MCF 10A (cell line): ENCODE measurements at regions not wholly inside any gene's neighbourhood (a gene's known extent, or its start where the extent isn't known, plus 50 kb on each side); places are given as distances from the start of the nearest gene placed in this dataset.
A peak's percentile ranks its signal among the peaks of the same experiment; 100 is the strongest.

Source experiments
- BruUV-seq: library from RNA; stranded (reverse); fragments of 400-500 nt; replicated peaks from 2 replicates; lab custom pipeline; 2021; lab: Mats Ljungman, UMichigan
- CTCF ChIA-PET: fragments of 300-600 bp; sonication (Branson Sonifier 250); formaldehyde crosslinking; extraction: SDS; loops from one replicate; lab custom pipeline; 2021; ENCODE audit warnings: antibody characterized with exemption, inconsistent platforms; lab: Yijun Ruan, JAX
- POLR2A ChIA-PET: fragments of 300-600, 350-650 bp; sonication (Branson Sonifier 250); formaldehyde crosslinking; extraction: SDS; loops from one replicate; lab custom pipeline; 2020; ENCODE audit warnings: antibody characterized with exemption, inconsistent platforms; lab: Yijun Ruan, JAX
- DNase-seq: peaks from one replicate; pipeline ENCODE4 v3.0.0-alpha.2; 2018; ENCODE audit not compliant: unreplicated experiment
- H3K27ac Mint-ChIP-seq: one replicate; pipeline ENCODE4 v1.8.0; 2022; ENCODE audit warnings: mild to moderate bottlenecking, low read depth, mixed read lengths; ENCODE audit not compliant: unreplicated experiment
- H3K27me3 Mint-ChIP-seq: one replicate; pipeline ENCODE4 v1.8.0; 2022; ENCODE audit warnings: mixed read lengths; ENCODE audit not compliant: insufficient read depth, unreplicated experiment
- H3K36me3 Mint-ChIP-seq: one replicate; pipeline ENCODE4 v1.8.0; 2022; ENCODE audit warnings: mild to moderate bottlenecking, moderate library complexity, mixed read lengths; ENCODE audit not compliant: insufficient read depth, unreplicated experiment
- H3K4me1 Mint-ChIP-seq: one replicate; pipeline ENCODE4 v1.8.0; 2022; ENCODE audit warnings: mixed read lengths; ENCODE audit not compliant: insufficient read depth, unreplicated experiment
- H3K4me3 Mint-ChIP-seq: one replicate; pipeline ENCODE4 v1.8.0; 2022; ENCODE audit warnings: mild to moderate bottlenecking, moderate library complexity, mixed read lengths; ENCODE audit not compliant: unreplicated experiment
- H3K9me3 Mint-ChIP-seq: one replicate; pipeline ENCODE4 v1.8.0; 2022; ENCODE audit warnings: mixed read lengths; ENCODE audit not compliant: unreplicated experiment
- intact Hi-C: fragments of 100-400 bp; cut with micrococcal nuclease; formaldehyde crosslinking; loops from 2 replicates; pipeline ENCODE4 v1.14.1; 2022
- TF ChIP-seq, protein P1 (sequence below): fragments of 200-600 bp; IDR thresholded peaks from one replicate; pipeline ENCODE4 v1.8.0; 2022; ENCODE audit warnings: antibody characterized with exemption, mild to moderate bottlenecking; ENCODE audit not compliant: unreplicated experiment

DNA sequence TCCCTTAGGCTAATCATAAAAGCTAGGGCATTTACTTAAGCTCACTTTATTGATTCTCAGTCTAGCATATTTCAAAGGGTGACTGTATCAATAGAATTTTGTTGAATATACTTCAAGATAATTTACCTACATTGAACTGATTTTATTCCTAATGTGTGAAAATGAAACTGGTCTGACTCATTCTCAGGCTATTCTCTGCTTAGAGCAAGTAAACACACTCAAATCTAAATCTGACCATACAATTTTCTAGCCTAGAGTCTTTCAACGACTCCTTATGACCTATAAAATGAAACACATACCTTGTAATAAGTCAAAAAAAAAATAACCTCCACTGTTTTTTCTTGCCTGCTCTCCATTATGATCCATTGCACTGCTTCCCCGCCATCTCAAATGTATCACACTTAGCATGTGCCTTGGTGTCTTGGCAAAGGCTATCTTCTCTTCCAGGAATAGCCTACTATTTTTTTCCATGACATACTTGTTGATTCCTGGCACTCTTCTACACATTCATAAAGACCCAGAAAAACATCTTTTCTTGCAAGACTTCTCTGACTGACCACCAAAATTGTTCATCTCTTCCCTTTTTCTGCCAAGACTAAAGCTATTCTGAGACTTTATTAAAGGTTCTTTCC is 965.1 kb upstream of the HS3ST1 start:
- H3K9me3 Mint-ChIP-seq, result no peaks in the 10 kb centered on the region
- BruUV-seq, result no TSS peak
- H3K27ac Mint-ChIP-seq, result no peak overlapping the region
- no peaks in the 10 kb centered on the region for H3K4me1 Mint-ChIP-seq
- DNase-seq, result peak; percentile 3
- ChIA-PET POLR2A (interaction anchor here (0.6 kb wide), 1 partner anchor 16 kb away, joined by 3 read pairs; no protein-coding TSS in a partner anchor), CTCF (interaction anchor here (0.6 to 1.8 kb wide), 3 partner anchors 12 to 1352 kb away, joined by 3 to 6 read pairs (median 4); no protein-coding TSS in a partner anchor)
- no peaks in the 10 kb centered on the region for H3K27me3 Mint-ChIP-seq
- intact Hi-C loops, result no loop called here
- no peak overlapping the region for H3K4me3 Mint-ChIP-seq
- TF ChIP-seq, protein P1, sequence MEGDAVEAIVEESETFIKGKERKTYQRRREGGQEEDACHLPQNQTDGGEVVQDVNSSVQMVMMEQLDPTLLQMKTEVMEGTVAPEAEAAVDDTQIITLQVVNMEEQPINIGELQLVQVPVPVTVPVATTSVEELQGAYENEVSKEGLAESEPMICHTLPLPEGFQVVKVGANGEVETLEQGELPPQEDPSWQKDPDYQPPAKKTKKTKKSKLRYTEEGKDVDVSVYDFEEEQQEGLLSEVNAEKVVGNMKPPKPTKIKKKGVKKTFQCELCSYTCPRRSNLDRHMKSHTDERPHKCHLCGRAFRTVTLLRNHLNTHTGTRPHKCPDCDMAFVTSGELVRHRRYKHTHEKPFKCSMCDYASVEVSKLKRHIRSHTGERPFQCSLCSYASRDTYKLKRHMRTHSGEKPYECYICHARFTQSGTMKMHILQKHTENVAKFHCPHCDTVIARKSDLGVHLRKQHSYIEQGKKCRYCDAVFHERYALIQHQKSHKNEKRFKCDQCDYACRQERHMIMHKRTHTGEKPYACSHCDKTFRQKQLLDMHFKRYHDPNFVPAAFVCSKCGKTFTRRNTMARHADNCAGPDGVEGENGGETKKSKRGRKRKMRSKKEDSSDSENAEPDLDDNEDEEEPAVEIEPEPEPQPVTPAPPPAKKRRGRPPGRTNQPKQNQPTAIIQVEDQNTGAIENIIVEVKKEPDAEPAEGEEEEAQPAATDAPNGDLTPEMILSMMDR, result no peak
- H3K36me3 Mint-ChIP-seq, result no peaks in the 10 kb centered on the region

DNA sequence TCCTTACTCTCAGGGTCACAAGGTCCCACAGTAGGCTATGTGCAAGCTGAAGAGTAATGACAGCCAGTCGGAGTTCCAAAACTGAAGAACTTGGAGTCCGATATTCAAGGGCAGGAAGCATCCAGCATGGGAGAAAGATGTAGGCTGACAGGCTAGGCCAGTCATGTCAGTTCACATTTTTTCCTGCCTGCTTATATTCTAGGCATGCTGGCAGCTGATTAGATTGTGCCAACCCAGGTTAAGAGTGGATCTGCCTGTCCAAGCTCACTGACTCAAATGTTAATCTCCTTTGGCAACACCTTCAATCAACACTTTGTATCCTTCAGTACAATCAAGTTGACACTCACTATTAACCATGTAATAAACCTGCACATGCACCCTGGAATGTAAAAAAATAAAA is 960.9 kb upstream of the HS3ST1 start:
- H3K9me3 Mint-ChIP-seq, result no peaks in the 10 kb centered on the region
- ChIA-PET POLR2A (no interaction called here), CTCF (interaction anchor here (0.6 to 2.5 kb wide), 4 partner anchors 10 to 270 kb away, joined by 3 to 7 read pairs (median 4); no protein-coding TSS in a partner anchor)
- TF ChIP-seq, protein P1, result no peak
- H3K4me1 Mint-ChIP-seq, result no peaks in the 10 kb centered on the region
- no peak overlapping the region for H3K27ac Mint-ChIP-seq
- no peak for DNase-seq
- no peak overlapping the region for H3K4me3 Mint-ChIP-seq
- no TSS peak for BruUV-seq
- intact Hi-C loops, result no loop called here
- H3K27me3 Mint-ChIP-seq, result no peaks in the 10 kb centered on the region
- H3K36me3 Mint-ChIP-seq, result no peaks in the 10 kb centered on the region

DNA sequence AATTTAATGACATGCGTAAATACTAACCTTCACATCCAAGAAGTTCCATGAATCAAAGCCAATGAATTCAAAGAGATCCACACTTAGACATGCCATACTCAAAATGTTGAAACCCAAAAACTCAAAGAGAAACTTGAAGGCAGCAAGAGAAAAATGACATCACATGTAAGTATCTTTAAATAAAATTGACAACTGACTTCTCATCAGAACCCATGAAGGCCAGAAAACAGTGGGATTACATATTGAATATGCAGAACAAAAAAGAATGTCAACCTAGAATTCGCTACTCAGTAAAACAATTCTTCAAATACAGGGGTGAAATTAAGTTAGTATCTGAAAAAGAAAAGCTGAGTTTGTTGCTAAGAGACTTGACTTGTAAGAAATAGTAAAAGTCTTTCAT is 953.9 kb upstream of the HS3ST1 start:
- no peak overlapping the region for H3K4me3 Mint-ChIP-seq

DNA sequence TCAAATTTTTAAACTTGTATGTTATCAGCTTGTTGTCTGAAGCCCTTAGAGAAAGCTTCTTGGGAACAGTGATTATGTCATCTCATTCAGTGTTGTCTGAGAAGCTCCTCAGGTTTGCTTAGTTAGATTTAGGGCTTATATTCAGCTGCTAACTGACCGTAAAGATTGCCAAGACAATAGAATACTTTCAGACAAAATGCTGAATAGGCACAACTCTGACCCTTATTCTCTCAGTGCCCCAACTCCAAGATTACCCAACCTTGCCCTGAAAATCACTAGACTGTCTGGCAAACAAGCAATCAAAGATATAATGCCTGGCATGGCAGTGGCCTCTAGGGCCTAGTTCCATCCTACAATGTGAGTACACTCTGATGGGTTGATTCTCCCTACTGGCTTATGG is 950.5 kb upstream of the HS3ST1 start:
- H3K9me3 Mint-ChIP-seq, result peaks cover 9% of the 10 kb centered on the region
- POLR2A ChIA-PET, result no interaction called here

More for the DNA sequence above, 953.9 kb upstream of the HS3ST1 start:
- BruUV-seq, result no TSS peak
- H3K27ac Mint-ChIP-seq, result no peak overlapping the region
- intact Hi-C loops, result no loop called here
- no peak for DNase-seq
- TF ChIP-seq, protein P1, result no peak
- H3K4me1 Mint-ChIP-seq, result no peaks in the 10 kb centered on the region
- ChIA-PET POLR2A (no interaction called here), CTCF (interaction anchor here (0.7 kb wide), 1 partner anchor 436 kb away, joined by 3 read pairs; no protein-coding TSS in a partner anchor)
- no peaks in the 10 kb centered on the region for H3K27me3 Mint-ChIP-seq
- no peaks in the 10 kb centered on the region for H3K36me3 Mint-ChIP-seq
- peaks cover 9% of the 10 kb centered on the region for H3K9me3 Mint-ChIP-seq

More for the DNA sequence above, 950.5 kb upstream of the HS3ST1 start:
- no peaks in the 10 kb centered on the region for H3K36me3 Mint-ChIP-seq
- DNase-seq, result no peak
- TF ChIP-seq, protein P1, result no peak
- BruUV-seq, result no TSS peak
- no peaks in the 10 kb centered on the region for H3K27me3 Mint-ChIP-seq
- no peaks in the 10 kb centered on the region for H3K4me1 Mint-ChIP-seq
- intact Hi-C loops, result no loop called here
- H3K27ac Mint-ChIP-seq, result no peak overlapping the region
- H3K4me3 Mint-ChIP-seq, result no peak overlapping the region
- CTCF ChIA-PET, result interaction anchor here (1.4 to 1.5 kb wide), 2 partner anchors 8 to 28 kb away, joined by 3 read pairs; no protein-coding TSS in a partner anchor
